Neuronal stem cell (in vitro differentiated cells): ENCODE measurements at regions not wholly inside any gene's neighbourhood (a gene's known extent, or its start where the extent isn't known, plus 50 kb on each side); places are given as distances from the start of the nearest gene placed in this dataset.
"Not testable (repeated sequence)": the region's sequence is repeated elsewhere in the genome, so short reads cannot be mapped to it uniquely, and the experiment has no call there.

Experiments
- DNase-seq: peaks from one replicate; pipeline ENCODE4 v3.0.0-alpha.2; 2013; ENCODE audit warnings: low spot score
- H2AFZ ChIP-seq: one replicate; pipeline ENCODE4 v1.6.1; 2013; ENCODE audit warnings: mild to moderate bottlenecking, low read length, inconsistent platforms
- H2AK5ac ChIP-seq: 2 replicates; pipeline ENCODE4 v1.6.1; 2013; ENCODE audit warnings: low read depth, mild to moderate bottlenecking, inconsistent platforms, low read length, moderate library complexity, mixed read lengths
- H2BK120ac ChIP-seq: 2 replicates; pipeline ENCODE4 v1.6.1; 2013; ENCODE audit warnings: low read depth, mild to moderate bottlenecking, inconsistent platforms, low read length, moderate library complexity, mixed read lengths
- H2BK12ac ChIP-seq: one replicate; pipeline ENCODE4 v1.6.1; 2013; ENCODE audit warnings: low read length, inconsistent platforms
- H2BK15ac ChIP-seq: 2 replicates; pipeline ENCODE4 v1.6.1; 2013; ENCODE audit warnings: mild to moderate bottlenecking, low read length, inconsistent platforms, mixed read lengths
- H2BK5ac ChIP-seq: one replicate; pipeline ENCODE4 v1.6.1; 2013; ENCODE audit warnings: inconsistent platforms, mild to moderate bottlenecking, low read length, moderate library complexity
- H3K14ac ChIP-seq: one replicate; pipeline ENCODE4 v1.6.1; 2013; ENCODE audit warnings: low read length, inconsistent platforms
- H3K18ac ChIP-seq: 2 replicates; pipeline ENCODE4 v1.6.1; 2013; ENCODE audit warnings: low read length, inconsistent platforms
- H3K23ac ChIP-seq: 2 replicates; pipeline ENCODE4 v1.6.1; 2013; ENCODE audit warnings: low read depth, mild to moderate bottlenecking, mixed read lengths, low read length, inconsistent platforms; ENCODE audit not compliant: poor library complexity
- H3K27ac ChIP-seq: replicated peaks from 3 replicates; pipeline ENCODE4 v1.5.1; 2013; ENCODE audit warnings: low read length, inconsistent platforms
- H3K27me3 ChIP-seq, 3 experiments: 2 replicates each; pipeline ENCODE4 v1.6.1; 2013; ENCODE audit warnings: low read length in 3 of 3, mild to moderate bottlenecking in 2 of 3, inconsistent platforms in 1 of 3, low read depth in 1 of 3, mixed read lengths in 1 of 3, moderate library complexity in 1 of 3; ENCODE audit not compliant: control insufficient read depth in 3 of 3, insufficient read depth in 3 of 3
- H3K36me3 ChIP-seq, 2 donors: replicated peaks in 1 of 2; 2 replicates each; pipeline ENCODE4 v1.6.1; 2013; ENCODE audit warnings: low read length in 2 of 2; ENCODE audit not compliant: control insufficient read depth in 2 of 2, insufficient read depth in 2 of 2
- H3K4ac ChIP-seq: 2 replicates; pipeline ENCODE4 v1.6.1; 2013; ENCODE audit warnings: inconsistent platforms, mild to moderate bottlenecking, low read length, moderate library complexity
- H3K4me1 ChIP-seq, 2 donors: 1 replicate in 1 of 2; 2 replicates in 1 of 2; pipeline ENCODE4 v1.6.1; 2013; ENCODE audit warnings: low read length in 2 of 2, low read depth in 1 of 2; ENCODE audit not compliant: control insufficient read depth in 2 of 2, insufficient read depth in 1 of 2
- H3K4me2 ChIP-seq: one replicate; pipeline ENCODE4 v1.6.1; 2013; ENCODE audit warnings: mild to moderate bottlenecking, low read length, inconsistent platforms; ENCODE audit not compliant: insufficient read depth, poor library complexity, severe bottlenecking
- H3K4me3 ChIP-seq, 2 donors: 2 replicates each; pipeline ENCODE4 v1.5.1; 2013; ENCODE audit warnings: low read length in 2 of 2, mild to moderate bottlenecking in 2 of 2, inconsistent platforms in 1 of 2, moderate library complexity in 1 of 2
- H3K79me1 ChIP-seq: one replicate; pipeline ENCODE4 v1.6.1; 2013; ENCODE audit warnings: low read depth, mild to moderate bottlenecking, inconsistent platforms, low read length, moderate library complexity
- H3K9ac ChIP-seq: one replicate; pipeline ENCODE4 v1.6.1; 2013; ENCODE audit warnings: mild to moderate bottlenecking, low read depth, low read length, inconsistent platforms; ENCODE audit not compliant: poor library complexity
- H3K9me3 ChIP-seq, 2 donors: replicated peaks in 1 of 2; 2 replicates each; pipeline versions ENCODE3 to v1.6.1; 2013; ENCODE audit warnings: low read length in 2 of 2, mild to moderate bottlenecking in 2 of 2, inconsistent platforms in 1 of 2, low read depth in 1 of 2, mixed read lengths in 1 of 2, moderate library complexity in 1 of 2; ENCODE audit not compliant: control insufficient read depth in 2 of 2, insufficient read depth in 1 of 2
- H4K8ac ChIP-seq: one replicate; pipeline ENCODE4 v1.6.1; 2013; ENCODE audit warnings: low read depth, mild to moderate bottlenecking, inconsistent platforms, low read length, moderate library complexity
- H4K91ac ChIP-seq: one replicate; pipeline ENCODE4 v1.6.1; 2013; ENCODE audit warnings: low read length, low read depth, mild to moderate bottlenecking, inconsistent platforms; ENCODE audit not compliant: poor library complexity
- WGBS, 2 donors: extraction: QIAGEN DNeasy Blood & Tissue Kit; methylation state at CpG; one replicate each; pipeline ENCODE4 v1.1.7; 2013; ENCODE audit warnings: missing lambda C conversion rate in 2 of 2, mixed read lengths in 1 of 2; ENCODE audit not compliant: insufficient read length in 2 of 2, insufficient replicate concordance in 1 of 2; ENCODE audit errors: extremely low coverage in 2 of 2; 5-methylcytosine and 5-hydroxymethylcytosine counted together

DNA sequence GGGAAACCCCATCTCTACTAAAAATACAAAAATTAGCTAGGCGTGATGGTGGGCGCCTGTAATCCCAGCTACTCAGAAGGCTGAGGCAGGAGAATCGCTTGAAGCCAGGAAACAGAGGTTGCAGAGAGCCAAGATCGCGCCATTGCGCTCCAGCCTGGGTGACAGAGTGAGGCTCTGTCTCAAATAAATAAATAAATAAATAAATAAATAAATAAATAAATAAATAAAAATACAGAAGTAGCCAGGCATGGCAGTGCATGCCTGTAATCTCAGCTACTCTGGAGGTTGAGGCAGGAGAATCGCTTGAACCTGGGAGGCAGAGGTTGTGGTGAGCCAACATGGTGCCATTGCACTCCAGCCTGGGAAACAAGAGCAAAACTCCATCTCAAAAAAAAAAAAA, 1068.7 kb upstream of the CITED2 start:
- H2BK15ac ChIP-seq, H3K14ac ChIP-seq, H3K4me3 ChIP-seq, H3K4me2 ChIP-seq, H2AFZ ChIP-seq, H3K4ac ChIP-seq, H3K27ac ChIP-seq, H3K36me3 ChIP-seq, H4K8ac ChIP-seq, H3K79me1 ChIP-seq, DNase-seq, H3K27me3 ChIP-seq, H3K9me3 ChIP-seq, H2BK120ac ChIP-seq, H2BK12ac ChIP-seq, H4K91ac ChIP-seq, H3K18ac ChIP-seq, H2BK5ac ChIP-seq, H2AK5ac ChIP-seq, H3K23ac ChIP-seq, H3K9ac ChIP-seq: not testable (repeated sequence)
- no CpG with 5 or more reads among the region's 7 CpGs for WGBS, 2 donors
- peaks cover 5 to 14% of the 10 kb centered on the region in 2 donors for H3K4me1 ChIP-seq

DNA sequence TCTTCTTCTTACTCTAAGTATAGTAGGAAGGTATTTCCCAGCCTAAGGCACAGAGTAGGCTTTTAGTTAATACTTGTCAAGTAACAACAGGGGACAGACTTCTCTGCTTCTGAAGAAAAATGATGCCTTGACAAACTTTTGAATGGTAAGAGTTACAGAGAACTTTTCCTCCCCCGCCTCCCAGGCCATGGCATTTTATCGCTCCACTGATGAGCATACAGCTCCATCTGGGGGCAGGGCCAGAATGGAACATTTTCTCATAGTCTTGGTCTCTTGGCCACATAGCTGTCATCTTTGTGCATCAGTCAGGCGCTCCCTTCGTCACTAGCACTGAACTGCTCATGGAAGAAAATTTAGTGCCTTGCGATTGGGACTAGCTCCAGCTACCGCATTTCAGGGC, 1066.8 kb upstream of the CITED2 start:
- Histone ChIP-seq H3K23ac (no peak overlapping the region), H3K9ac (no peak overlapping the region), H3K4me1 (peaks cover 8 to 19% of the 10 kb centered on the region in 2 donors), H2BK12ac (no peak overlapping the region), H3K4ac (no peak overlapping the region), H3K27me3 (no peaks in the 10 kb centered on the region), H3K4me3 (no peak overlapping the region), H3K14ac (no peak overlapping the region), H2BK15ac (no peak overlapping the region), H3K36me3 (no peaks in the 10 kb centered on the region), H3K4me2 (no peak overlapping the region), H2AK5ac (no peak overlapping the region), H3K9me3 (no peaks in the 10 kb centered on the region), H3K18ac (no peak overlapping the region), H2BK5ac (no peak overlapping the region), H4K8ac (no peak overlapping the region), H2AFZ (peak overlapping the region; percentile 11), H4K91ac (no peak overlapping the region), H3K27ac (no peak overlapping the region), H2BK120ac (no peak overlapping the region), H3K79me1 (no peaks in the 10 kb centered on the region)
- DNase-seq, result peak; percentile 48
- no CpG with 5 or more reads among the region's 6 CpGs for WGBS, 2 donors

DNA sequence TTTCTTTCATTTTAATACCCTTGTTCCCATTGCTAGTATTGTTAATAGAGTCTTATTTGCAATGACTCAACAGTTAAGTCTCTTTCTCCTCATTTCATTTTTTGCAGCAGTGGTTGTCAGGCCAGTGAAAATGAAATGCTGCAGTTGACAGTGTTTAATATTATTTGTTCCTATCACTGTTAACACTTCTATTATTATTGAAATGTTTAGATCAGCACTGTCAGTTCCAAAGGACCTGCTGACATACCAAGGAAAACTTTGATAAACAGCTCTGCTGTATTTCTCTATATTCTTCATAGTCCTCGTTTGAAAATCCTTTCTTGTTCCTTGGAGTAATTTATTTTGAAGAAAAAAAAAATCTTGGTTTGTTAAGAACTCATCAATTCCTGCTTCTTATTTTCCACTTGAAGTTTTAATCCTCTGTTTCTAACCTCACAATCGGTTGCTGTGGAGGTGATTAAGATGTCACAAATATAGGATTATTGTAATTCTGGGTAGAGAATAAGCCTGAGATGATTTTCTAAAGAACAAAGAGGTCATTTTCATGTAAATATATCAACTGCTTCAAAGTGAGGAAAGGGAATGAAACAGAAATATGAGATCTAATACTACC, 1065.9 kb upstream of the CITED2 start:
- Histone ChIP-seq H3K4me1 (peaks cover 7 to 21% of the 10 kb centered on the region in 2 donors), H2BK5ac (no peak overlapping the region), H3K18ac (no peak overlapping the region), H3K9ac (no peak overlapping the region), H3K4ac (no peak overlapping the region), H4K8ac (no peak overlapping the region), H4K91ac (no peak overlapping the region), H3K36me3 (no peaks in the 10 kb centered on the region), H3K79me1 (no peaks in the 10 kb centered on the region), H2AFZ (peak overlapping the region; percentile 38), H3K4me2 (no peak overlapping the region), H3K23ac (no peak overlapping the region), H3K9me3 (peaks cover 0 to 4% of the 10 kb centered on the region in 2 donors), H3K27ac (no peak overlapping the region), H3K27me3 (no peaks in the 10 kb centered on the region), H2BK120ac (no peak overlapping the region), H3K4me3 (no peak overlapping the region), H2AK5ac (no peak overlapping the region), H3K14ac (no peak overlapping the region), H2BK15ac (no peak overlapping the region), H2BK12ac (no peak overlapping the region)
- no CpG with 5 or more reads among the region's 2 CpGs for WGBS, 2 donors
- DNase-seq, result no peak

DNA sequence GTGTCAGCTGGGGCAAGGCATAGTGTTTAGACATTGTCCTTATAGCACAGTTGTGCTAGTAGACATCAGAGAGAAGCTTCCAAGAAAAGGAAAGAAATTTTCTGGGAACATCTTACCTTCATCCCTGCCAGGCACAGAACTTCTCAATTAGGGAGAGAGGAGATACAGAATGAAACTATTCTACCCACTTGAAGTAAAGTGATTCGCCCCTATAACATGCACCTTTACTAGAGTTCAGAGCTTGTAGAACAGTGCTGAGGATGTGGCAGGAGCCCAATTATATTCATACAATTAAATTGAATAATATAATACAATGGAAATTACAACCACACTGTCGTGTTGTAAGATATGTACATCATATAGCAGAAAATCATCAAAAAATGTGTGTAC, 1063.9 kb upstream of the CITED2 start:
- no peak overlapping the region for H3K4me2 ChIP-seq
- no peak overlapping the region for H3K9ac ChIP-seq
- H3K79me1 ChIP-seq, result no peaks in the 10 kb centered on the region
- no peak overlapping the region for H2BK15ac ChIP-seq
- no peak overlapping the region for H3K4ac ChIP-seq
- no CpG with 5 or more reads among the region's 2 CpGs for WGBS, 2 donors
- no peaks in the 10 kb centered on the region for H3K27me3 ChIP-seq
- H2BK120ac ChIP-seq, result no peak overlapping the region
- no peak overlapping the region for H2AK5ac ChIP-seq
- no peak overlapping the region for H3K4me3 ChIP-seq
- no peak overlapping the region for H4K8ac ChIP-seq
- peaks cover 4 to 23% of the 10 kb centered on the region in 2 donors for H3K9me3 ChIP-seq
- no peaks in the 10 kb centered on the region for H3K36me3 ChIP-seq
- peaks cover 7 to 21% of the 10 kb centered on the region in 2 donors for H3K4me1 ChIP-seq
- H3K23ac ChIP-seq, result no peak overlapping the region
- no peak overlapping the region for H2BK12ac ChIP-seq
- H3K18ac ChIP-seq, result no peak overlapping the region
- no peak overlapping the region for H2BK5ac ChIP-seq
- H3K14ac ChIP-seq, result no peak overlapping the region
- H3K27ac ChIP-seq, result no peak overlapping the region
- H2AFZ ChIP-seq, result no peak overlapping the region
- DNase-seq, result no peak
- H4K91ac ChIP-seq, result no peak overlapping the region
